ENCODE measurements at regions not wholly inside any gene's neighbourhood (a gene's known extent, or its start where the extent isn't known, plus 50 kb on each side); places are given as distances from the start of the nearest gene placed in this dataset.

GRCh38 chr13:33953781-33954180 is 135.8 kb downstream of the RFC3 start:
- Histone ChIP-seq H2BK15ac (ENCODE audit: low read depth, low read length) (no peak overlapping the region), H3K56ac (ENCODE audit: extremely low read depth, insufficient read depth, low read length) (no peak overlapping the region), H3K9ac (ENCODE audit: low read depth, low read length) (no peak overlapping the region), H2BK120ac (ENCODE audit: low read depth, low read length) (no peak overlapping the region), H3K18ac (ENCODE audit: low read depth, low read length) (no peak overlapping the region), H3K9me1 (ENCODE audit: insufficient read depth, low read length) (no peaks in the 10 kb centered on the region), H3K23ac (ENCODE audit: low read depth, low read length) (no peak overlapping the region), H4K20me1 (ENCODE audit: insufficient read depth, low read length) (no peaks in the 10 kb centered on the region), H3K14ac (replicated peaks; ENCODE audit: low read depth, low read length) (no peak overlapping the region), H3K4me3 (ENCODE audit: insufficient read depth, low read depth, low read length) (no peak overlapping the region), H2BK5ac (ENCODE audit: low read depth, low read length, poor library complexity, severe bottlenecking) (no peak overlapping the region), H4K91ac (ENCODE audit: insufficient read depth, low read depth, low read length) (no peak overlapping the region), H3K9me3 (ENCODE audit: control insufficient read depth, insufficient read depth, low read length) (no peaks in the 10 kb centered on the region), H3K27ac (ENCODE audit: insufficient read depth, low read length) (no peak overlapping the region), H3K4me2 (ENCODE audit: low read depth, low read length) (no peak overlapping the region), H3K4me1 (ENCODE audit: control insufficient read depth, insufficient read depth, low read length) (no peaks in the 10 kb centered on the region), H2BK20ac (ENCODE audit: low read depth, low read length) (no peak overlapping the region), H2AFZ (replicated peaks; ENCODE audit: low read length, poor library complexity) (no peak overlapping the region), H2AK5ac (ENCODE audit: low read depth, low read length) (no peak overlapping the region), H3K27me3 (ENCODE audit: control insufficient read depth, insufficient read depth, low read length) (no peaks in the 10 kb centered on the region), H3K36me3 (ENCODE audit: control insufficient read depth, insufficient read depth, low read length) (no peaks in the 10 kb centered on the region), H4K5ac (ENCODE audit: low read depth, low read length) (no peak overlapping the region), H3K4ac (ENCODE audit: low read depth, low read length) (no peak overlapping the region), H2AK9ac (replicated peaks; ENCODE audit: low read depth, low read length, poor library complexity) (no peak overlapping the region), H3K79me1 (ENCODE audit: low read depth in 1 of 2, low read length in 2 of 2) (no peaks in the 10 kb centered on the region), H4K8ac (ENCODE audit: low read depth in 2 of 2, low read length in 2 of 2) (no peak overlapping the region)
- no peak for DNase-seq
- dilution Hi-C loops (cut with HindIII; ENCODE audit: low sequenced_read_pairs, unreplicated experiment) (no loop called here), intact Hi-C loops (cut with micrococcal nuclease) (no loop called here), in situ Hi-C loops (cut with MboI; ENCODE audit: low sequenced_read_pairs) (no loop called here)
- ChIA-PET POLR2A (ENCODE audit: unreplicated experiment) (no interaction called here), CTCF (no interaction called here)
- ATAC-seq (ENCODE audit: low read depth), result no peak
- no CpG with 5 or more reads among the region's 1 CpG for WGBS, 2 experiments (ENCODE audit: extremely low coverage in 2 of 2, insufficient read length in 1 of 2)
- no peak for TF ChIP-seq MAZ (IDR thresholded peaks at IDR 0.05; ENCODE audit: borderline replicate concordance, low read depth, low read length)
- 0 out of 2 replicates have a peak, but pooled peaks have one; percentile 4 for TF ChIP-seq CEBPB (IDR thresholded peaks at IDR 0.05; ENCODE audit: low read depth, low read length)
- TF ChIP-seq USF2 (IDR thresholded peaks at IDR 0.05; ENCODE audit: low read depth, low read length), result no peak
- no peak for TF ChIP-seq CHD1 (IDR thresholded peaks at IDR 0.05; ENCODE audit: low read depth, low read length)
- no peak for TF ChIP-seq BHLHE40 (IDR thresholded peaks at IDR 0.05; ENCODE audit: low read depth, low read length)
- TF ChIP-seq RCOR1 (IDR thresholded peaks at IDR 0.05; ENCODE audit: insufficient replicate concordance, low read length), result no peak
- BruUV-seq (replicated peaks), result no TSS peak

All from IMR-90 (cell line).